Sigmoid colon (tissue), 3 donors: ENCODE measurements at regions not wholly inside any gene's neighbourhood (a gene's known extent, or its start where the extent isn't known, plus 50 kb on each side); places are given as distances from the start of the nearest gene placed in this dataset.

ENCODE experiments used
- POLR2A ChIP-seq, 2 donors: fragments of 450-650 bp; IDR thresholded peaks; one replicate each; pipeline ENCODE4 v1.6.1; 2016; ENCODE audit warnings: antibody characterized with exemption in 2 of 2, mild to moderate bottlenecking in 2 of 2, moderate library complexity in 2 of 2
- TF ChIP-seq, protein P1 (sequence below), 4 experiments: fragments of 450-650 bp in 3 of 4; fragments of 200-600 bp in 1 of 4; IDR thresholded peaks; one replicate each; pipeline ENCODE4 v1.5.1; 2016 to 2019; ENCODE audit warnings: antibody characterized with exemption in 4 of 4, mild to moderate bottlenecking in 3 of 4, moderate library complexity in 2 of 4

- TF ChIP-seq, protein P1, sequence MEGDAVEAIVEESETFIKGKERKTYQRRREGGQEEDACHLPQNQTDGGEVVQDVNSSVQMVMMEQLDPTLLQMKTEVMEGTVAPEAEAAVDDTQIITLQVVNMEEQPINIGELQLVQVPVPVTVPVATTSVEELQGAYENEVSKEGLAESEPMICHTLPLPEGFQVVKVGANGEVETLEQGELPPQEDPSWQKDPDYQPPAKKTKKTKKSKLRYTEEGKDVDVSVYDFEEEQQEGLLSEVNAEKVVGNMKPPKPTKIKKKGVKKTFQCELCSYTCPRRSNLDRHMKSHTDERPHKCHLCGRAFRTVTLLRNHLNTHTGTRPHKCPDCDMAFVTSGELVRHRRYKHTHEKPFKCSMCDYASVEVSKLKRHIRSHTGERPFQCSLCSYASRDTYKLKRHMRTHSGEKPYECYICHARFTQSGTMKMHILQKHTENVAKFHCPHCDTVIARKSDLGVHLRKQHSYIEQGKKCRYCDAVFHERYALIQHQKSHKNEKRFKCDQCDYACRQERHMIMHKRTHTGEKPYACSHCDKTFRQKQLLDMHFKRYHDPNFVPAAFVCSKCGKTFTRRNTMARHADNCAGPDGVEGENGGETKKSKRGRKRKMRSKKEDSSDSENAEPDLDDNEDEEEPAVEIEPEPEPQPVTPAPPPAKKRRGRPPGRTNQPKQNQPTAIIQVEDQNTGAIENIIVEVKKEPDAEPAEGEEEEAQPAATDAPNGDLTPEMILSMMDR (IDR thresholded peaks at IDR 0.05): no peak
- no peak for TF ChIP-seq POLR2A (IDR thresholded peaks at IDR 0.05)
Observed at GRCh38 chr3:72673011-72673771, 175.1 kb downstream of the SHQ1 start.
